WERI-Rb-1 (cell line): ENCODE measurements at regions not wholly inside any gene's neighbourhood (a gene's known extent, or its start where the extent isn't known, plus 50 kb on each side); places are given as distances from the start of the nearest gene placed in this dataset.
A peak's percentile ranks its signal among the peaks of the same experiment; 100 is the strongest.

ENCODE experiments used
- DNase-seq: peaks from one replicate; pipeline ENCODE4 v3.0.0-alpha.2; 2020
- H3K27ac ChIP-seq: fragments of 250-450 bp; sonication (Bioruptor Pico); 2 replicates; pipeline ENCODE4 v1.5.1; 2020; ENCODE audit warnings: mild to moderate bottlenecking, moderate library complexity
- H3K27me3 ChIP-seq: fragments of 250-450 bp; sonication (Bioruptor Pico); 2 replicates; pipeline ENCODE4 v1.5.1; 2021; ENCODE audit warnings: mild to moderate bottlenecking, low read depth, moderate library complexity; ENCODE audit not compliant: insufficient read depth, severe bottlenecking
- H3K36me3 ChIP-seq: fragments of 250-450 bp; sonication (Bioruptor Pico); 2 replicates; pipeline ENCODE4 v1.5.1; 2020; ENCODE audit warnings: mild to moderate bottlenecking, moderate library complexity
- H3K4me3 ChIP-seq: 2 replicates; pipeline ENCODE4 v1.5.1; 2011; ENCODE audit warnings: low read depth, mild to moderate bottlenecking, control low read depth, low read length
- H3K9me3 ChIP-seq: fragments of 250-450 bp; sonication (Bioruptor Pico); 2 replicates; pipeline ENCODE4 v1.5.1; 2021; ENCODE audit warnings: mild to moderate bottlenecking, moderate library complexity; ENCODE audit not compliant: severe bottlenecking
- TF ChIP-seq, protein P1 (sequence below): IDR thresholded peaks from 2 replicates; pipeline ENCODE4 v1.5.1; 2011; ENCODE audit warnings: low read depth, mild to moderate bottlenecking, control low read depth, inconsistent platforms, low read length

DNA sequence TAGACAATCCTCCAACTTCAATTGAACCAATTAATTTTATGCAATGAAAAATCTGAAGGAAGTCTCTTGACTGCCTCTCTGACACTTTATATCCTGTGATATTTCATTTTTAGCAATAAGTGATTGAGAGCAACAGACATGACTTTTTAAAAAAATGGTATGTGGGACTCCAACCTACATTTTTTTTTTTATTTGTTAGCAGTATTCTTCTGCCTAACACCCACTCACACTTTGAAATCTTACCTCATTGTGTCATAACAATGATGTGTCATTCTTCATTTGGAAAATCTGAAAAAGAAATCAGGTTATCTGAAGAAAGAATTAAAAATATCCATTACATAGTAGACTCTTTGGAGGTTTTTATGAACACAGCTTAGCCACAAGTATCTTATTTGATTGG is 541.3 kb upstream of the KCNMB2 start:
- no peak overlapping the region for H3K4me3 ChIP-seq
- no peaks in the 10 kb centered on the region for H3K9me3 ChIP-seq
- TF ChIP-seq, protein P1, sequence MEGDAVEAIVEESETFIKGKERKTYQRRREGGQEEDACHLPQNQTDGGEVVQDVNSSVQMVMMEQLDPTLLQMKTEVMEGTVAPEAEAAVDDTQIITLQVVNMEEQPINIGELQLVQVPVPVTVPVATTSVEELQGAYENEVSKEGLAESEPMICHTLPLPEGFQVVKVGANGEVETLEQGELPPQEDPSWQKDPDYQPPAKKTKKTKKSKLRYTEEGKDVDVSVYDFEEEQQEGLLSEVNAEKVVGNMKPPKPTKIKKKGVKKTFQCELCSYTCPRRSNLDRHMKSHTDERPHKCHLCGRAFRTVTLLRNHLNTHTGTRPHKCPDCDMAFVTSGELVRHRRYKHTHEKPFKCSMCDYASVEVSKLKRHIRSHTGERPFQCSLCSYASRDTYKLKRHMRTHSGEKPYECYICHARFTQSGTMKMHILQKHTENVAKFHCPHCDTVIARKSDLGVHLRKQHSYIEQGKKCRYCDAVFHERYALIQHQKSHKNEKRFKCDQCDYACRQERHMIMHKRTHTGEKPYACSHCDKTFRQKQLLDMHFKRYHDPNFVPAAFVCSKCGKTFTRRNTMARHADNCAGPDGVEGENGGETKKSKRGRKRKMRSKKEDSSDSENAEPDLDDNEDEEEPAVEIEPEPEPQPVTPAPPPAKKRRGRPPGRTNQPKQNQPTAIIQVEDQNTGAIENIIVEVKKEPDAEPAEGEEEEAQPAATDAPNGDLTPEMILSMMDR = no peak
- no peak overlapping the region for H3K27ac ChIP-seq
- no peak for DNase-seq
- no peaks in the 10 kb centered on the region for H3K36me3 ChIP-seq
- H3K27me3 ChIP-seq = no peaks in the 10 kb centered on the region

DNA sequence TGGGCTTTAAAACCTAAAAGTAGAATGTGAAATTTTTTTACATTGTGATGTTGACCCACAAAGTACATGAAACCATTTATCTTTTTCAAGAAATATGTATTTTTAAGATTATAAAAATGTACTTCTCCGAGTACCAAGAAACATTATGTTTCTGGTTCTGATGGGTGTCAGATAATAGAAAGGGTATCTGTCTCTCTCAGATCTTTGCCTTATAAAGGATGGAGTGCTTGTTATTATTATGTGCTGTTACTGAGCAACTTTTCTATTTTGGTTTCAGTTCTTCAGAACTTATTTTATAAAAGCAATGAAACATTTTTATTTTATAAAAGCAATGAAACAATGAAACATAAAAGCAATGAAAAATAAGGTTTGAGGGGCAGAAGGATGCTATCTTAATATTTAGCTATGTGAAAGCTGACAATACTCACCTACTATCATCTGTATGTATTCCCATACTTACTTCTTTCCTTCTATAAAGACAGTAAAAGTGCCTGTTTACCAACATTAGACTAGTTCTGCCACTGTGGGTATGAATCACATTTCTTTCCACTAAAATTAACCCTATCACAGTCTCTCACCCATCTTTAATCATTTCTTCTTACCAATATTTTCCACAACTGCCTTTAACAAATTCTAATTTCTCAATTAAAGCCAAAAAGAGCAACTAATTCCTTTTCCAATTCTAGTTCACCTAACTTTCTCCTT is 540.7 kb upstream of the KCNMB2 start:
- H3K27me3 ChIP-seq = no peaks in the 10 kb centered on the region
- H3K27ac ChIP-seq = no peak overlapping the region
- TF ChIP-seq, protein P1 = no peak
- no peaks in the 10 kb centered on the region for H3K9me3 ChIP-seq
- H3K36me3 ChIP-seq = no peaks in the 10 kb centered on the region
- no peak for DNase-seq
- H3K4me3 ChIP-seq = no peak overlapping the region

DNA sequence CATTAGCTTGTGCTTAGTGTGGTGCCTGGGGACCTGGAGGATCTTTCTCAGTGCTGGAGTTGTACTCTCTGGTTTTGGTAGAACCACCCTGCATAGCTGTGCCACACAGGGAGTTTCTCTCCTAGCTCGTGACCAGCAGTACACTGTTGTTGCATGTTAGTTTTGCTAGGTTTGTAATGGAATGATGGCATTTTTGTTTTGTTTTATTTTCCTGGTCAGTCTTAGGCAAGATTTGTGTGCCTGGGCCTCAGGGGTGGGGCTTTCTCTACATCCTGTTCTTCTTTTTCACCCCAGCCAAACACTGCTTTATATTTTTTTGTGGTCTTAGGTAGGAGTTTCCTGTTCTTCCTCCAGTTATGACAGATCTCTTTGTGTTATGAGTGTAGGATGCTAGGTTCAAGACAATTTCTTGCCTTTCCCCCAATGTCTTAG is 534.5 kb upstream of the KCNMB2 start:
- DNase-seq = peak; percentile 15
- no peak overlapping the region for H3K27ac ChIP-seq
- TF ChIP-seq, protein P1 = no peak

DNA sequence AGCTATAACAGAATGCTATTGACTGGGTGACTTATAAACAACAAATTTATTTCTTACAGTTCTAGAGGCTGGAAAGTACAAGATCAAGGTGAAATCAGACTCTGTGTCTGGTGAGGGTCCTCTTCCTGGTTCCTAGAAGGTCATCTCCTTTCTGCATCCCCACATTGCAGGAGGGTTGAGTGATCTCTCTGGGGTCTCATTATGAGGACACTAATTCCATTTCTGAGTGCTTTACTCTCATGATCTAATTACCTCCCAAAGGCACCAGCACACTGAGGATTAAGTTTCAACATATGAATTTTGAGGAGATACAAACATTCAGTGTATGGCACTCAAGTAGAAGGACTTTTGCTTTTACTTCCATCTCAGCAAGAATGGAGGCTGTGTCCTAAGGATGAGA is 534.1 kb upstream of the KCNMB2 start:
- H3K36me3 ChIP-seq = no peaks in the 10 kb centered on the region
- no peak overlapping the region for H3K4me3 ChIP-seq
- H3K27me3 ChIP-seq = no peaks in the 10 kb centered on the region
- no peak overlapping the region for H3K27ac ChIP-seq
- no peaks in the 10 kb centered on the region for H3K9me3 ChIP-seq
- TF ChIP-seq, protein P1 = no peak
- no peak for DNase-seq

More for the DNA sequence above, 534.5 kb upstream of the KCNMB2 start:
- no peaks in the 10 kb centered on the region for H3K27me3 ChIP-seq
- H3K9me3 ChIP-seq = no peaks in the 10 kb centered on the region
- H3K4me3 ChIP-seq = no peak overlapping the region
- H3K36me3 ChIP-seq = no peaks in the 10 kb centered on the region

DNA sequence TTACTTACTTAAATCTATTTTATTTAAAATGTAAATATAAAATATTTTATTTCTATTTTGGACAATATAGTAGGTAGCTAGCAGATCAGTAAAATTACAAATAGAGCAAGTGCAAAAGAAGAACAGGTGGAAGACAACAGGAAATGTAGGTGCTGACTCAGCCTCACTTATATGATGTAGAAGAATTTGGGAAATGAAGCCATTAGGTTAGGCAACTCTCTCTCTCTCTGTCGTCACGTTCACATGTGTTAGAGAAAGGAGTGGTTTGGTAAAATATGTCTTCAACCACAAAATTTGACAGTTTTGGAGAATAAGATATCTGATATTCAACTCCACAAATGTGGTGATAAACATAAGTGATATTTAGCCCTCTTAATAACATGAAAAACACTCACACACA is 532.5 kb upstream of the KCNMB2 start:
- Histone ChIP-seq H3K36me3 (no peaks in the 10 kb centered on the region), H3K27me3 (no peaks in the 10 kb centered on the region), H3K27ac (no peak overlapping the region), H3K9me3 (no peaks in the 10 kb centered on the region), H3K4me3 (no peak overlapping the region)
- TF ChIP-seq, protein P1 = no peak
- DNase-seq = no peak

DNA sequence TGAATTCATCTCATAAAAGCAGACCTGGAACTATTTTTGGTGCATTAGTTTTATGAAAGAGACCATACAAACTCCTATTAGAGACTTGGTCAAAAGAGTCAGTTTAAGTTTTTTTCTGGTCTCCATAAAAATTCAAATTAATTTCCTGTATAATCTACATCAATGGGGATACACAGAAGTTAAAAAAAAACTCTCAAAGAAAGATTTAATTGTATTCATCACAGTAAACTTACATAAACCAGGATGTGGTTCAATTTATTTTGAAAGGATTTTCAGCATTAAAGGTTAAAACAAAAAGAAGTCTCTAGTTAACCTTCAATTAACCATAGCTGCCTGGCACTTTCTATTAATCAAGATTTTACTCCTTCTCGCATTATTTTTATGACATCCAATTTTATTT is 530.3 kb upstream of the KCNMB2 start:
- H3K27me3 ChIP-seq = no peaks in the 10 kb centered on the region
- no peaks in the 10 kb centered on the region for H3K36me3 ChIP-seq
- no peak overlapping the region for H3K27ac ChIP-seq
- H3K4me3 ChIP-seq = no peak overlapping the region
- H3K9me3 ChIP-seq = no peaks in the 10 kb centered on the region
- DNase-seq = no peak
- TF ChIP-seq, protein P1 = no peak
